SK-N-SH (cell line): ENCODE measurements at regions not wholly inside any gene's neighbourhood (a gene's known extent, or its start where the extent isn't known, plus 50 kb on each side); places are given as distances from the start of the nearest gene placed in this dataset.

Experiments used
- CTCF ChIA-PET: fragments of 300-600, 350-600 bp; formaldehyde crosslinking; extraction: SDS; loops from one replicate; lab custom pipeline; 2021; lab: Yijun Ruan, JAX
- POLR2A ChIA-PET: fragments of 350-600 bp; sonication (Branson Sonifier 250); formaldehyde crosslinking; extraction: SDS; loops from one replicate; lab custom pipeline; 2020; ENCODE audit warnings: antibody characterized with exemption, inconsistent platforms; lab: Yijun Ruan, JAX
- DNase-seq: peaks from one replicate; pipeline ENCODE4 v3.0.0; 2012
- H2AFZ ChIP-seq: fragments of 200-600 bp; sonication (generic); 2 replicates; pipeline ENCODE4 v1.8.1; 2016; ENCODE audit warnings: antibody characterized with exemption, mild to moderate bottlenecking, low read depth
- H3F3A ChIP-seq: fragments of 200-600 bp; sonication (generic); replicated peaks from 2 replicates; pipeline ENCODE3; 2016; ENCODE audit warnings: antibody characterized with exemption, mild to moderate bottlenecking; ENCODE audit not compliant: insufficient read depth
- H3K27ac ChIP-seq, 2 experiments: fragments of 200-500 bp in 1 of 2; fragments of 200-600 bp in 1 of 2; sonication (Bioruptor generic) in 1 of 2; sonication (generic), shearing (Covaris generic) in 1 of 2; 2 replicates each; pipeline versions ENCODE4 v1.5.1 to v1.6.1; 2014 to 2016; ENCODE audit warnings: low read depth in 2 of 2, inconsistent platforms in 1 of 2, low read length in 1 of 2, mild to moderate bottlenecking in 1 of 2, mixed read lengths in 1 of 2
- H3K27me3 ChIP-seq: fragments of 200-600 bp; sonication (generic), shearing (Covaris generic); 2 replicates; pipeline ENCODE4 v1.6.1; 2016; ENCODE audit warnings: mixed run types; ENCODE audit not compliant: insufficient read depth
- H3K36me3 ChIP-seq, 2 experiments: fragments of 200-500 bp in 1 of 2; fragments of 200-600 bp in 1 of 2; sonication (Bioruptor generic) in 1 of 2; sonication (generic) in 1 of 2; replicated peaks in 1 of 2; 2 replicates each; pipeline versions ENCODE3 to v1.5.1; 2014 to 2016; ENCODE audit warnings: low read length in 1 of 2, mild to moderate bottlenecking in 1 of 2; ENCODE audit not compliant: insufficient read depth in 2 of 2, control insufficient read depth in 1 of 2
- H3K4me1 ChIP-seq, 2 experiments: fragments of 200-500 bp in 1 of 2; fragments of 200-600 bp in 1 of 2; sonication (Bioruptor generic) in 1 of 2; sonication (generic), shearing (Covaris generic) in 1 of 2; 2 replicates each; pipeline versions ENCODE4 v1.5.1 to v1.6.1; 2014 to 2016; ENCODE audit warnings: low read depth in 1 of 2, low read length in 1 of 2, mixed run types in 1 of 2; ENCODE audit not compliant: insufficient read depth in 2 of 2, control insufficient read depth in 1 of 2
- H3K4me2 ChIP-seq: fragments of 200-600 bp; sonication (generic), shearing (Covaris generic); 2 replicates; pipeline ENCODE4 v1.6.1; 2017; ENCODE audit warnings: mixed run types
- H3K4me3 ChIP-seq, 2 experiments: fragments of 200-500 bp in 1 of 2; fragments of 200-600 bp in 1 of 2; sonication (Bioruptor generic) in 1 of 2; sonication (generic), shearing (Covaris generic) in 1 of 2; 2 replicates each; pipeline versions ENCODE4 v1.5.1 to v1.8.1; 2014 to 2016; ENCODE audit warnings: low read depth in 2 of 2, inconsistent platforms in 1 of 2, low read length in 1 of 2, mild to moderate bottlenecking in 1 of 2, mixed read lengths in 1 of 2, moderate library complexity in 1 of 2
- H3K79me2 ChIP-seq: fragments of 200-600 bp; sonication (generic); 2 replicates; pipeline ENCODE4 v1.8.1; 2017; ENCODE audit warnings: mild to moderate bottlenecking; ENCODE audit not compliant: insufficient read depth
- H3K9ac ChIP-seq: fragments of 200-600 bp; sonication (generic); 2 replicates; pipeline ENCODE4 v1.6.1; 2017; ENCODE audit warnings: mixed run types
- H3K9me2 ChIP-seq: fragments of 200-600 bp; sonication (generic); 2 replicates; pipeline ENCODE4 v1.6.1; 2017; ENCODE audit warnings: mixed run types
- H3K9me3 ChIP-seq: fragments of 200-600 bp; sonication (generic); 2 replicates; pipeline ENCODE4 v1.6.1; 2017; ENCODE audit warnings: mixed run types, mild to moderate bottlenecking, moderate library complexity
- H4K20me1 ChIP-seq: fragments of 200-600 bp; sonication (generic); 2 replicates; pipeline ENCODE4 v1.6.1; 2017; ENCODE audit warnings: mild to moderate bottlenecking, mixed run types; ENCODE audit not compliant: insufficient read depth
- CHD2 ChIP-seq: fragments of 150-350 bp; IDR thresholded peaks from 2 replicates; pipeline ENCODE4 v1.6.1; 2018; ENCODE audit warnings: low read length; ENCODE audit not compliant: partially characterized antibody
- ELF1 ChIP-seq: IDR thresholded peaks from 2 replicates; pipeline ENCODE4 v1.4.0; 2012
- EZH2phosphoT487 ChIP-seq: fragments of 200-600 bp; sonication (generic); IDR thresholded peaks from 2 replicates; pipeline ENCODE4 v1.6.1; 2017; ENCODE audit warnings: low read depth, mixed run types, mild to moderate bottlenecking, antibody characterized with exemption, moderate library complexity, borderline replicate concordance
- FOSL2 ChIP-seq: IDR thresholded peaks from 2 replicates; pipeline ENCODE4 v1.4.0; 2012; ENCODE audit warnings: low read depth, mild to moderate bottlenecking, moderate library complexity, borderline replicate concordance
- FOXM1 ChIP-seq: IDR thresholded peaks from 2 replicates; pipeline ENCODE4 v1.4.0; 2012; ENCODE audit warnings: low read depth, mild to moderate bottlenecking
- GATA2 ChIP-seq: sonication (generic); formaldehyde crosslinking; IDR thresholded peaks from 2 replicates; pipeline ENCODE4 v1.5.0; 2020; ENCODE audit warnings: mild to moderate bottlenecking, missing genetic modification reagents
- JUND ChIP-seq: IDR thresholded peaks from 2 replicates; pipeline ENCODE4 v1.4.0; 2012
- MEF2A ChIP-seq: IDR thresholded peaks from 2 replicates; pipeline ENCODE4 v1.4.0; 2012; ENCODE audit warnings: low read depth, borderline replicate concordance
- MXI1 ChIP-seq: IDR thresholded peaks from 2 replicates; pipeline ENCODE4 v1.6.1; 2012; ENCODE audit warnings: mild to moderate bottlenecking, low read depth, low read length, improper control_type of control experiment
- NFIC ChIP-seq: IDR thresholded peaks from 2 replicates; pipeline ENCODE4 v1.4.0; 2012; ENCODE audit warnings: borderline replicate concordance
- SMC3 ChIP-seq: IDR thresholded peaks from 2 replicates; pipeline ENCODE4 v1.6.1; 2012; ENCODE audit warnings: low read depth, low read length, improper control_type of control experiment
- TAF1 ChIP-seq: IDR thresholded peaks from 2 replicates; pipeline ENCODE4 v1.6.1; 2012; ENCODE audit warnings: low read depth, mild to moderate bottlenecking, low read length, moderate library complexity, borderline replicate concordance
- TCF12 ChIP-seq: IDR thresholded peaks from 2 replicates; pipeline ENCODE4 v1.4.0; 2012
- TEAD4 ChIP-seq: IDR thresholded peaks from 2 replicates; pipeline ENCODE4 v1.4.0; 2012; ENCODE audit warnings: mild to moderate bottlenecking, borderline replicate concordance; ENCODE audit not compliant: insufficient read depth
- YY1 ChIP-seq: IDR thresholded peaks from 2 replicates; pipeline ENCODE4 v1.4.0; 2012; ENCODE audit warnings: low read depth, mild to moderate bottlenecking
- WGBS: methylation state at CpG from one replicate; pipeline ENCODE4 v1.1.6; 2017; ENCODE audit warnings: low lambda C conversion rate; 5-methylcytosine and 5-hydroxymethylcytosine counted together
- TF ChIP-seq, protein P1 (sequence below): IDR thresholded peaks from 2 replicates; pipeline ENCODE4 v1.4.0; 2012; ENCODE audit warnings: low read depth, borderline replicate concordance
- TF ChIP-seq, protein P2 (sequence below): IDR thresholded peaks from 2 replicates; pipeline ENCODE4 v1.4.0; 2012; ENCODE audit warnings: low read depth
- TF ChIP-seq, protein P3 (sequence below): fragments of 200-600 bp; sonication (generic); IDR thresholded peaks from 2 replicates; pipeline ENCODE4 v1.6.1; 2017; ENCODE audit warnings: antibody characterized with exemption, mild to moderate bottlenecking, moderate library complexity

DNA sequence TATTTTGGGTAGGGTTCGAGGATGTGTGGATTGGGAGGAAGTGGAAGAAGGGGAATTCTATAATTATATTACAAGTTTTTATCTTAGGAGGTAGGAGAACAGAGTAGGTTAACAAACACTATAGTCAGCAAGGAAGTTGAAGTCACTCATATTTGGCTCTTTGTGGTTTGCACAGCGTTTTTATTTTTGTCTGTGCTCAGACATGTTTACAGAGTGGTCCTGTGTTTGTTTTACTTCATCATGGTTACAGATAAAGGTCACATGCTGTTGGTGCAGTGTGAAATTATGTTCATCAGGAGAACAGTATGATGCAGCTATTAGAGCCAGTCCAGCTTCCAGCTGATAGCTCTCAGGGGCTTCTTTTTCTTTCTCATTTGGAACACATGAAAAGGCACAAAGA, 299.9 kb upstream of the SFRP2 start (continued):
- TF ChIP-seq, protein P1, sequence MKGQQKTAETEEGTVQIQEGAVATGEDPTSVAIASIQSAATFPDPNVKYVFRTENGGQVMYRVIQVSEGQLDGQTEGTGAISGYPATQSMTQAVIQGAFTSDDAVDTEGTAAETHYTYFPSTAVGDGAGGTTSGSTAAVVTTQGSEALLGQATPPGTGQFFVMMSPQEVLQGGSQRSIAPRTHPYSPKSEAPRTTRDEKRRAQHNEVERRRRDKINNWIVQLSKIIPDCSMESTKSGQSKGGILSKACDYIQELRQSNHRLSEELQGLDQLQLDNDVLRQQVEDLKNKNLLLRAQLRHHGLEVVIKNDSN: no peak
- no peak for TF ChIP-seq TEAD4
- TF ChIP-seq YY1: no peak
- no peak for TF ChIP-seq FOSL2
- TF ChIP-seq TAF1: no peak
- no peak for TF ChIP-seq EZH2phosphoT487
- no peak for TF ChIP-seq SMC3

DNA sequence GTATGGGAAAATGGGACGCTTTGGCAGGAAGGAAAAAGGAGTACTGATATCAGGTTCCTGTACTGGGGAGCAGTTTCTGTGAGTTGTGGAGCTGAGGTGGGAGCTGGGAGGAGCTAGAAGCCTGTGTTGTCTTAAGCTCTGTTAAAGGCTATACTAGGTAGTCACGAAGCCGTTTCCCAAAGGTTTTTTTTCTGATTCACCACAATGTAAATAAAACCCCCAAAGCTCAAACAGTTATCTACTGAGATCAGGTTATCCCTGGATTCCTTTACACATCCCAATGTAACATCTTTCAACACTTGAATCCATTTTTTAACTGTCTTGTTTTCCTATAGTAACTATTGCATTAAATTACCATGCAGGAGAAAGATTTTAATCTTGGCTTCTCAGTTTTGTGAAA, 297.4 kb upstream of the SFRP2 start:
- WGBS: 0% methylated on average over 3 of the region's 3 CpGs
- POLR2A ChIA-PET: no interaction called here
- DNase-seq: no peak

More for the DNA sequence above, 297.4 kb upstream of the SFRP2 start:
- H3K9ac ChIP-seq: no peak overlapping the region
- TF ChIP-seq MEF2A (no peak), ELF1 (no peak), CHD2 (no peak), GATA2 (CRISPR knock-in tag) (no peak), MXI1 (no peak), JUND (no peak), FOXM1 (no peak), TCF12 (no peak), NFIC (no peak)
- TF ChIP-seq, protein P2, sequence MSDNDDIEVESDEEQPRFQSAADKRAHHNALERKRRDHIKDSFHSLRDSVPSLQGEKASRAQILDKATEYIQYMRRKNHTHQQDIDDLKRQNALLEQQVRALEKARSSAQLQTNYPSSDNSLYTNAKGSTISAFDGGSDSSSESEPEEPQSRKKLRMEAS: no peak
- TF ChIP-seq, protein P1: no peak
- TF ChIP-seq, protein P3, sequence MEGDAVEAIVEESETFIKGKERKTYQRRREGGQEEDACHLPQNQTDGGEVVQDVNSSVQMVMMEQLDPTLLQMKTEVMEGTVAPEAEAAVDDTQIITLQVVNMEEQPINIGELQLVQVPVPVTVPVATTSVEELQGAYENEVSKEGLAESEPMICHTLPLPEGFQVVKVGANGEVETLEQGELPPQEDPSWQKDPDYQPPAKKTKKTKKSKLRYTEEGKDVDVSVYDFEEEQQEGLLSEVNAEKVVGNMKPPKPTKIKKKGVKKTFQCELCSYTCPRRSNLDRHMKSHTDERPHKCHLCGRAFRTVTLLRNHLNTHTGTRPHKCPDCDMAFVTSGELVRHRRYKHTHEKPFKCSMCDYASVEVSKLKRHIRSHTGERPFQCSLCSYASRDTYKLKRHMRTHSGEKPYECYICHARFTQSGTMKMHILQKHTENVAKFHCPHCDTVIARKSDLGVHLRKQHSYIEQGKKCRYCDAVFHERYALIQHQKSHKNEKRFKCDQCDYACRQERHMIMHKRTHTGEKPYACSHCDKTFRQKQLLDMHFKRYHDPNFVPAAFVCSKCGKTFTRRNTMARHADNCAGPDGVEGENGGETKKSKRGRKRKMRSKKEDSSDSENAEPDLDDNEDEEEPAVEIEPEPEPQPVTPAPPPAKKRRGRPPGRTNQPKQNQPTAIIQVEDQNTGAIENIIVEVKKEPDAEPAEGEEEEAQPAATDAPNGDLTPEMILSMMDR: no peak
- no peaks in the 10 kb centered on the region for H3K9me2 ChIP-seq
- no peaks in the 10 kb centered on the region; the same call in 1 of the 2 replicates for H3K27me3 ChIP-seq
- H3K79me2 ChIP-seq: no peaks in the 10 kb centered on the region
- H4K20me1 ChIP-seq: no peaks in the 10 kb centered on the region
- H3K36me3 ChIP-seq: no peaks in the 10 kb centered on the region
- no peak overlapping the region for H3K27ac ChIP-seq
- CTCF ChIA-PET: no interaction called here
- no peak overlapping the region for H3K4me2 ChIP-seq
- no peaks in the 10 kb centered on the region for H3K9me3 ChIP-seq
- H3K4me3 ChIP-seq: no peak overlapping the region
- no peaks in the 10 kb centered on the region for H3F3A ChIP-seq
- peak overlapping the region; percentile 41; the same call in 1 of the 2 replicates for H2AFZ ChIP-seq
- H3K4me1 ChIP-seq: no peaks in the 10 kb centered on the region
